DMS153 treated with DMSO at 0.1 percent for 48 hours (cell line): ENCODE measurements at regions not wholly inside any gene's neighbourhood (a gene's known extent, or its start where the extent isn't known, plus 50 kb on each side); places are given as distances from the start of the nearest gene placed in this dataset.

ENCODE experiments used
- DNase-seq: peaks from one replicate; lab custom pipeline; 2025; ENCODE audit not compliant: unreplicated experiment; lab: John Stamatoyannopoulos, UW

DNA sequence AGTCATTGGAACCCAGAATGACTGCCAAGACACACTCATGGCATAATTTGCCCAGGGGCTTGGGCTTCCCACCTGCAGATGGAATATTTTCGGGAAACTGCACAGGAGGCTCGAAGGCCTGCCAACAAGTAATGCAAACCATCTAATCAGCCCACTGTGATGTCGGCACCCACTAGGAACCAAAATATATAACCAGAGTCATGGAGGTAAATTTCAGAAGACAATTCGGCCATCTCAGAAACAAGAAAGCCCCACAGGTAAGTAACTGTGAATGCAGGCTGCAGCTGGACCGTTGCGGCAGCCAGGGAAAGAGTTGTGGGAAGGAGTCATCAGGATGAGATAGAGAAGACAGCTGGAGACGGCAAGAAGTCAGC, 264.4 kb downstream of the SYK start:
- no peak for DNase-seq

DNA sequence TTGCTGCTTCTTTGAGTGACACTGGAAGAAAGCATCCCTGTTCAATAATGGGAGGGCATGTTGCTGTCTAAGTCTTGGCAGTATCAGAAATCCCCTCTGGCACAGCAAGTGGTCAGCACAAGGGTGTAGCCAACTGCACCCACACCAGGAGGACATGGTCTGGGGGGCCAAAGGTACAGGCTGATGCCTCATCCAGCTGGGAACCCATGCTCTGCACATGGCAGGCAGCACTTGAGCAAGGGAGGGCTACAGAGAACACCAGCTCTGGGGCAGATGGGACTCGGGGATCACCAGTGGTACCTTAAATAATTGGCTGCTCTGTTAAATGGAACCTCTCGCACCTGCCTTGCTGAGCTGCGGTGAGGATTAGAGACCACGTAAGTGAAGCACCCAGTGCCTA, 265.2 kb downstream of the SYK start:
- no peak for DNase-seq

DNA sequence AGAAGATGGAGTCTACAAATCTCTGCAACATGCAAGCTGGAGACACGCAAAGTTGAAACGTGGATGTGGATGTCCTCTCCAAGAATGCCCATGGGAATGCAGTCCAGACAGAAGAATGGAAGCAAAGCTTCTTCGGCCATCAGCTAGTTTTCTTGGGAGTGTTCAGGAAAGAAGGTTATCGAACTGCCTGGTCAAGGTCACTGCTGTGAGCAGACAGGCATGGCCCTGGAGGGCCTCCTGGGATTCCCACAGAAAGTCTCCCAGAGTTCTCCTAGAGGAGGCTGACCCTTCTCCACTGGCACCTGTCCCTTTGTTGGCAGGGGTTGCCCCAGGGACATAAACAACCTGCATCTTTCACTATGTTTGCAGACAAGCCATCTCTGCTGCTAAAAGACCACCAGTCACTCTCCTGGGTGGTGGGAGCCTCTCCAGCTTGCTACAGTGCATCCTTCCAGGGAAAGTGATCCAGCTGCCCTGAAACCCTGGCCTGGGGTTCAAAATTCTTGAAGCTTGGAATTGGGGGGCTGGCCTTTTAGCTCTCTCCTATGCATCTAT, 265.8 kb downstream of the SYK start:
- DNase-seq, result no peak

DNA sequence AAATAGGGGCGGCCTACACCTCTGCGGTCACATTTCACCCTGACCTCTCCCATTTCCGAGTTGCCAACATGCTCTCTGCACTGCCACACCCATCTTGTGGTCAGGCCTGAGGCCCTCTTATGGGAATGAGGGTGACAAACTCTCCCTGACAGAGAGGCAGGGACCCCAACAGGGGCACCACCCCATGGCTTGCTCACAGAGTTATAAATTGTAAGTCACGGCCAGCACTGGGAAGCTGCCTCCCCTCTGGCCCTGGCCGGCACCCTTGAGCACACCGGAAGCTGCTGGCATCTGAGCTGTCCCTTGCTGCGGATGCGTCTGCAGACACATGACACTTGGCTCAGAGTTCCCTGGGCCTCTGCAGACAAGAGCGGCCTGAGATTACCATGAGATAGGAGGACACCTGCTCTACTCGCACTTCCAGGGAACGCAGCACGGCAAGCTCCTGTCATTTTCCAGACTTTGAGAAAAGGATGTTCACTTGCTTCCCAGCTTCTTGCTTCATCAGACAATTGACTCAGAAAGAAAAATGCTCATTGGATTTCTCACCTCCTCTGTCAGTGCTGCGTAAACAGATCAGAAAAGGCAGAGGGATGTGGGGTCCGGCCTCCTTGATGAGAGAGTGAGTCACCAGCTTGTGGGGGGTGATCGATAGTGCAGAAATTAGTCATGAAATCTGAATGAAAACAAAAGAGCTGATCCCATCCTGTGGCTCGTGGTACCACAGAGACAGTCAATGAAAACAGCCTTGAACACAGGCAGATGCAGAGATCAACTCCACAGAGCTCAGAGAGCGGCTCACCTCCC, 269.8 kb downstream of the SYK start:
- no peak for DNase-seq

DNA sequence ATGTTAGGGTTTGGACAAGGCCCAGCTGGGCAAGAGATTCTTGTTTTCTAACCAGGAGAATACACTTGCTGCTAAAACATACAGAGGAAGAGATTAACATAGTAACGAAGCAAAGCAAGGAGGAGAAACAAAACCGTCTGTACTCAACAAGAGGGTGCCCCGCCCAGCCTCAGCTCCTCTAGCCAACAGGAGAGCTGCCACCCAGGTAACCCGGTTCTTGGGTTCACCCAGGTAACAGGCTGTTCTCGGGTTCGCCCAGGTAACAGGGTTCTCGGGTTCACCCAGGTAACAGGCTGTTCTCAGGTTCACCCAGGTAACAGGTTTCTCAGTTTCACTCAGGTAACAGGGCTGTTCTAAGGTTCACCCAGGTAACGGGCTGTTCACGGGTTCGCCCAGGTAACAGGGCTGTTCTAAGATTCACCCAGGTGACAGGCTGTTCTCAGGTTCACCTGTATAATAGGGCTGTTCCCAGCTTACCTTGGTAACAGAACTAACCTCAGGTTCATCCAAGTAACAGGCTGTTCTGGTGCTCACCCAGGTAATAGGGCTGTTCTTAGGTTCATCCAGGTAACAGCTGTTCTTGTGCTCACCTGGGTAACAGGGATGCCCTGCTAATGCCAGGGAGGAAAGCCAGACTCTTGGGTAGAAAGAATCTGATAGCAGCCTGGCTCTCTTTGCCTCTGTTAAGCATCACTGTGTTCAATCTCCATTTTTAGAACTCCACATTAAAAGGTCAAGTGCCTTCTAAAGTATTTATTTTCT, 271.6 kb downstream of the SYK start:
- no peak for DNase-seq

DNA sequence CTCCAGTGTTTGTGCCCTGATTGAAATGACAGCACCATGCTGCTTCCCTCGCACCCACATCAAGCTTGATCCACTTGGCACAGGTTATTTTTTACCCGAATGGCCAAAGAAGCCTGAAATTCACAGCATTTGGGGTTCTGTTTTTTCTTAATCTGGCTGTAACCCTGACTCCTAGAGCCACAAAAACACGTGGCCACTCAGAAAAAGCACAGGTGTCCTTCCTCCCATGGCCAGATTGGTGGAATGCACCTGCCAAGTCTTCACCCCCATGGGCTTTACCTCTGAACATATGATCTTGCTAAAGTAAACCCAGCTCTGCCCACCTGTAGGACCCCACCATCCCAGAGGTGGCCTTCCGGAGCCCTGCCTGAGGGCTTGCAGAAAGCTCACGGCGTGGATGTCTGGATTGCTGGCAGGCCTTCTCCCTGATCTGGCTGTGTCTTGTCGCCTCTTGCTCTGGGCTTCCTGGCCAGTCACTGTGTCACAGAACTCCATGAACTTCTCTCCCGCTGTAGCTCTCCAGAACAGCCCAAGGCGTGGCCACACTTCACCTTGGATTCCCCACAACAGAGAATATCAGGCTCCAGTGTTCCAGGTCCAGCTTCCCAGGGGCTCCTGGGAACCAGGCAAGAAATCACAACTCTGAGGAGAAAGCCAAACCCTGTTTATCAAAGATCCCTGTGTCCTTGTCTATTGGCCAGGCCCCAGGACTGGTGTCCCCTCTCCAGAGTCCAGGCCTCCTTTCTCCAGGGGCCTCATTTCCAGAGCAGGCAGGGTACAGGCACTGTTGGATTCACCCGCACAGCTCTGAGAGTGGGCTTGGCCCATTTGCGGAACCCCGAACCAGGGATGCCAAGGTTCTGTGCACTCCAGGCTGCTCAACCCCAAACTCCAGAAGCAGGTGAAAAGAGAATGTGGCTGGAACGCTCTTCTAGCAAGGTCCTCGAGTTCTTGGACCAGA, 272.5 kb downstream of the SYK start:
- no peak for DNase-seq

DNA sequence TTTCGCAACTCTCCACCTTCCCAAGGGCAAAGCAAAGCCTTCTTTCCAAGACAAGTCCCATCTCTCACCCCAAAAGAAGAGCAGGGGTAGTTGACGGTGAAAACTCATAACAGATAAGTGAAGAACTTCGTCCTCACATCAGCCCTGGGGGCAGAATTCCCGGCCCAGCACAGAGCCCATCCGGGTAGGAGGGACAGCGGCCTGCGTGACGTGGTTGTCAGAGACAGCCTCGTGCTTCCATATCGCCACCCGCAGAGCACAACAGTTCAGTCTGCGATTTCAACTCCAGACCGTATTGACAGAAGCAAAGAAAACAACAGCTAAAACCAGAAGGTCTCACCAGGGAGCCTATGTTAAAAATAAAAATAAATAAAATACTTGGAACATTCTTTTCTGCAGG, 273.2 kb downstream of the SYK start:
- no peak for DNase-seq

DNA sequence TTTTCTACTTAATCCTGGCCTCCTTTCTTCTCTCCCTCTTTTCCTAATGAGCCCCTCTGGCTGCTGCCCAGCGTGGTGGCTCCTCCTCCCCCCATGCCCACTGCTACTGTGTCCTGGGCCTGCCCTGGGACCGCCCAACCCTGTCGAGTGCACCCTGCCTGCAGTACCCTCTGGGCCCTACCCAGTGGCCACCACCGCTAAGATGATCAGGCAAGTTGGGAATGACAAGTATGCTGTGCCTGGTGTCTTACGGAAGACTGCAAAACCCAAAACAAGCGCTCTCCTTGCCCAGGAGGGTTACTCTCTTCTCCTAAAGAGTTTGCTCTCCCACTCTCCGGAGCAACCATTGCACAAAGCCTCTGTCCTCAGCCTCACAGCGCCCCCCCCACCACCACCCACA, 273.7 kb downstream of the SYK start:
- no peak for DNase-seq

DNA sequence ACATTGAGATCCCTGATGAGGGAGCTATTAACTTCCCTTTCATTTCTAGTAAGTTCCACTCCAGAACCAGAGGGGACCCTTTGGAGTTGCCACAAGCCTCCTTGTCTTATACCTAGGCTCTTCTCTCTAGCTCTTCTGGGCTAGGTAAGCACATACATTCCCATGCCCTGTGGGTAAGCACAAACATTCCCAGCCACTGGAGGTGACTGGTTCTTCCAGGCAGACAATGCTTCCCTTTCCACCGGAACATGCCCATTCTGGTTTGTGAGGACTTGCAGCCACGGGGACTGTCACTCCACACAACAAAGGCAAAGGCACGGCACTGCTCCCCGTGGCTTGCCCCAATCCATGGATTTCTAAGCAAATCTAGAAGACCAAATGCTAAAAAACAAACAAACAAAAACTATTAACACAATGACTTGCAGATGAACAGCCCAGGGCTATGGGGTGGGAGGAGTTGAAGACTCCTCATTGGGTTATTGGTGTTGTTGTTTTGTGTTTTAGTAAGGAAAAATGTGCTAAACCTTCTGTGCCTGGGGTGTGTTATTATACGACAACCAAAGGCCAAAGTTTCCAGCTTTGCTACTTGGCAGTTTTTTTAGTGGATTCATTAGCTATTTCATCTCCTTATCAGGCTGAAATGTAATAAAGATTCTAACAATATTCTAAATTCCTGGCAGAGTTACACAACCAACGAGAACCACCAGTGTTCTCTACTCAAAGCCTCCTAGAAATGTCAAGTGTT, 276.2 kb downstream of the SYK start:
- DNase-seq, result no peak

DNA sequence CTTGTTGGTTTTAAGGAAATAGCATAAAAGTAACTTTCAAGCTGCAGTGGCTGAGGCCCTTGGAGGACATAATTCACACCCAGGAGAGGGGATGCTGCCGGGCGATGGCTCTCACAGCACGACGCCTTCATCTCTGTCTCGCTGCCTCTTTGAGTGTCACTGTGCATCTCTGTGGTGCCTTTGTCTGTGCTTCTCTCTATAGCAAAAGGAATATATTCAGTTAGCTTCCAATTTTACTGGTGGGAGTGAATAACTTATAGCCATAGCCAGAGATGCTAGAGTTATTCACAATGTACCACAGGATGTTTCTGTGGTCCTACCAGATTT, 276.7 kb downstream of the SYK start:
- no peak for DNase-seq

DNA sequence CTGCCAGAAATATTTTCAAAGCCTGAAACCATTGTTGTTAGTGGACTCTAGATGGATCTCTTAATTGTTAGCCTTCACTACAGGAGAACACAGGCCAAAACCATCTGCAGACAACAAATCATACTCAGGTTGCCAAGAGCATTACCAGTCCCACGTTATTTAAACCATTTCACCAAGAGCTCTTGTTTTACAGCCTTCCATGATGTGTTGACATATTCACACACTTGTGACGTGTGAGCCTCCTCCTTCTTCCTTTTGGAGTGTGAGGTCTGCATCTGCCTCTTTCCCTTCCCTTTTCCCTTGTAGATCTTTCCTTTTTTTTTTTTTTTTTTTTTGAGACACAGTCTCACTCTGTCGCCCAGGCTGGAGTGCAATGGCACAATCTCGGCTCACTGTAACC, 279.0 kb downstream of the AUH start:
- DNase-seq, result no peak

DNA sequence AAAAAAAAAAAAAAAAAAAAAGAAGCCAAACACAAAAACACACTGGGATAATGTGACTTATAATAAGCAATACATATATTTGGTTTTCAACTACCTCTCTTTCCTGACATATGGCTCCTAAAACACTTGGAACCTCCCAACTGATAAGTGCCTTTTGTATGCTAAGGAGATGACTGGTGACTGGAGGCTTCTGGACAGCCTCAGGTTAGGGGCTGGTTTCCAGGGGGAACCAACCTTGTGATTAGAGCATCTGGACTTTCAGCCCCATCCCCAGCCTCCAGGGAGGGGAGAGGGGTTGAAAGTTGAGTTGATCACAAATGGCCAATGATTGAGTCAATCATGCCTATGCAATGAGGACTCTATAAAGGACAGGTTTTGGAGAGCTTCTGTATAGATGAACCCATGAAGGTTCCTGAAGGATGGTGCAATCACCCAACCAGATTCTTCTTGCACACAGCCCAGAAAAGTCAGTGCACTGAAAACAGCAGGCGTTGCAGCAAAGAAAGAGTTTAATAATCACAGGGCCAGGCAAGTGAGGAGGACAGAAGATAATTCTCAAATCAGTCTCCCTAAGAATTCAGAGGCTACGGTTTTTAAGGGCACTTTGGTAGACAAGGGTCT, 276.7 kb downstream of the AUH start:
- no peak for DNase-seq

DNA sequence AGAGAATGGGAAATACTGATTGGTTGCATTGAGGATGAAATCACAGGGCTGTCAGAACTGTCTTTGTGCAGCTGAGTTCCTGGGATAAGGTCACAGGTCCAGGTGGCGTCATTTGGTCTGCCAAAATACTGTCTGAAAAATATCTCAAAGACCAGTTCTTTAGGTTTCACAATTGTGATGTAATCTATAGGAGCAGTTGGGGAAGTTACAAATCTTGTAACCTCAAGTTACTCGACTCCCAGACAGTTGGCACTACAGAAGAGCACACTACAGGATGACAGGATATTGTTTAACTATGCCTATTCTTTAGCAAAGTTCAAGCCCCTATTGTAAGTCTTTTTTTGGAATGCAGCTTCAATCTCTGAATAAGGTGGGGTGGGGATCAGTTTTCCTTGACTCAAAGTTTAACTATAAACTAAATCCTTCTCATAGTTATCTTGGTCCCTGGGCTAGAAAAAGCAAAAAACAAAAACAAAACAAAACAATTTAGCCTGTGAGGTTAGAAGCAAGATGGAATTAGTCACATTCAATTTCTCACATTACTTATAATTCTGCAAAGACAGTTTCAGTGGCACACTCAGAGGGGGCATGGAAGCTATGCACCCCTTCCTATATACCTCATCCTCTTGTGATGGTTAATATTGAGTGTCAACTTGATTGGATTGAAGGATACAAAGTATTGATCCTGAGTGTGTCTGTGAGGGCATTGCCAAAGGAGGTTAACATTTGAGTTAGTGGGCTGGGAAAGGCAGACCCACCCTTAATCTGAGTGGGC, 276.0 kb downstream of the AUH start:
- DNase-seq, result no peak

DNA sequence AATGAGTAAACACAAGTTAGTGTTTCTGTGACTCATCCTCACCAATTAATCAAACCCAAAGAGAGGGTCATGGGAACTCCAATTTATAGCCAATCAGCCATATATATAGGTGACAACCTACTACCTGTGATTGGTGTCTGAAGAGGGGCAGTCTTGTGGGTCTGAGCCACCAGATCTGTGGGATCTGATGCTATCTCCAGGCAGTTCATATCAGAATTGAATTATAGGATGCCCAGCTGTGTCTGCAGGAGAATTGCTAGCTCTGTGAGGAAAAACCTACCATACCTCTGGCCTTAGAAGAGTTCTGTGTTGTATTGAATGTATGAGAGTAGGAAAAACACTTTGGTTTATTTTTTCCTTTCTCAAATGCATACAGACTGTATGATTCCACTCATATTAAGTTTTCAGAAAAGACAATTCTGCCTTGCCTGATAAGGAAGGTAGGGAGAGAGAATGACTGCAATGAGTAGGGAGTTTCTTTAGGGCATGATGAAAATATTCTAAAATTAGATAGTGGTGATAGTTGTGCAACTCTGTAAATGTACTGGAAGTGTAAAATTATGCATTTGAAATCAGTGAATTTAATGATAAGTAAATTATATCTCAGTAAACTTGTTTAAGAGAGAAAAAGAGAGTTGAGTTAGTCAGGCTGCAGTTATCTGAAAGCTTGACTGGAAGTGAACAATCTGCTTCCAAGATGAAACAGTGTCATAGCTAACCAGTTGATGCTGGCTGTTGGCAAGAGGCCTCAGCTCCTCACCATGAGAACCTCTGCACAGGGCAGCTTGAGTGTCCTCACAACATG, 274.9 kb downstream of the AUH start:
- no peak for DNase-seq

DNA sequence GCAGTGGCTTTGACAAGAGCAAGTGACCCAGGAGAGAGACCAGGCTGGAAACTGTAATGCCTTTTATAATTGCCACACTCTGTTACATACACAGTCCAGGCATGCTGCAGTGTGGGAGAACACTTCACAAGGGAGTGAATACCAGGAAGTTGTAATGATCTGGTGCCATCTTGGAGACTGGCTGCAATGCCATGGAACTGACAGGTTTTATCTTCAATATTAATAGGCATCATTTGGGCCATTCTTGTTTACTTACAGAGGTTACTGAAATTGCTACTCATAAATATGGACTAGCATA, 274.3 kb downstream of the AUH start:
- no peak for DNase-seq

DNA sequence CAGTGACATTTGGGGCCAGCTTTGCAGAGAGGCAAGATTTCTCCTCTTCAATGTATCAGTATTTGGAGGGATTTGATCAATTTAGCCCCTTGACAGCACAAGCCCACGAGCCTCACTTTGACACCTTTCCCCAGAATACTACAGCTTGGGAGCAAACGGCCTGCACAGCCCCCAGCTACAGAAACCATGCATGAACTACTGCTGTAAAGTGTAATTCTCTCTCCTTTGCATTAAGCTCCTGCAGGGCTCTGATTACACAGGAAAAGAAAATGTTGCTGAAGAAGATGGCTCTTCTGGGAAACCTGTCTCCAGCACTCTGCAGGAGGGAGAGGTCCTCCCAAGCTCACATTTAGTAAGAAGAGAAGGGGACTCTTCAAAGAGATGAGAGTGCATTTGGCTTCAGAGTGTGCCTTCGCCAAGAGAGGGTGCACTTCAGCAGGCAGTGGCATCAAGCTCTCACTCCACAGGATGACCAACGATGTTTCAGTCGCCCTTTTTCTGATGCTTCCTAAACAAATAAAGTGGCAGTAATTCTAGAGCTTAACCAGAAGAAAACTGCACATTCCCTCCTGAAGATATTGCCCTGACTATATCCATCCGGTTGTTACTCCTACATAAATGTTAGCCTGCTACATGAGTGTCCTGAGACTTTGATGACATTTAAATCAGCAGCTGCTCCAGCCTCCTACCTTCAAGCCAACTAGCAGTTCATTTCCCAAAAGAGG, 272.2 kb downstream of the AUH start:
- DNase-seq, result no peak

DNA sequence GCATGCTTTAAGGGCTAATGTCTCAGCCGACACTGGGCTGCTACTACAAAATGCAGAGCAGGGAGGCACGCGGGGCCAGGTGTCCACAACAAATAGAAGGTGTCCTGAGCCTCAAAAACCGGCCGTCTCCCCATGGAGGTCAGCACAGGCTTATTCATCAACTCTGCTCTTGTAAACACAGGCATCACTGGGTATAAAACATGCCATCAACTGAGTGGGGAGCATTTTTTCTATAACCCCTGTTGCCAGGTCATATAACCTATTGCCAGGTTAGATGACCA, 271.6 kb downstream of the AUH start:
- DNase-seq, result no peak

DNA sequence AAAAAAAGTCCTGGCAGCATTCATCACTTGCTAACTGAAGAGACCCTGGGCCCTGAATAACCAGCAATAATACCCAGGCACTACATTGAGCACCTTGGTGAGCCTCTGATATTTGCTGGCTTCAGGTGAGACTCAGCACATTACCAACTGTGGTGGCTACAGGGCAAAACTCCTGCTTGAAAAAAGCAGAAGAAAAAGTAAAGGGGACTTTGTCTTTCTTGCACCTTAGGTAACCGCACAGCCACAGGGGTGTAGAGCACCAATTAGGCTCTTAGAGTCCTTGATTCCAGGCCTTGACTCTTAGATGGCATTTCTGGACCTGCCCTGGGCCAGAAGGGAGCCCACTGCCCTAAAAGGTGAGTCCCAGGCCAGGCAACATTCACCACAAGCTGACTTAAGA, 269.5 kb downstream of the AUH start:
- DNase-seq, result no peak
